ENCODE measurements at regions not wholly inside any gene's neighbourhood (a gene's known extent, or its start where the extent isn't known, plus 50 kb on each side); places are given as distances from the start of the nearest gene placed in this dataset.
"Not testable (repeated sequence)": the region's sequence is repeated elsewhere in the genome, so short reads cannot be mapped to it uniquely, and the experiment has no call there.

DNA sequence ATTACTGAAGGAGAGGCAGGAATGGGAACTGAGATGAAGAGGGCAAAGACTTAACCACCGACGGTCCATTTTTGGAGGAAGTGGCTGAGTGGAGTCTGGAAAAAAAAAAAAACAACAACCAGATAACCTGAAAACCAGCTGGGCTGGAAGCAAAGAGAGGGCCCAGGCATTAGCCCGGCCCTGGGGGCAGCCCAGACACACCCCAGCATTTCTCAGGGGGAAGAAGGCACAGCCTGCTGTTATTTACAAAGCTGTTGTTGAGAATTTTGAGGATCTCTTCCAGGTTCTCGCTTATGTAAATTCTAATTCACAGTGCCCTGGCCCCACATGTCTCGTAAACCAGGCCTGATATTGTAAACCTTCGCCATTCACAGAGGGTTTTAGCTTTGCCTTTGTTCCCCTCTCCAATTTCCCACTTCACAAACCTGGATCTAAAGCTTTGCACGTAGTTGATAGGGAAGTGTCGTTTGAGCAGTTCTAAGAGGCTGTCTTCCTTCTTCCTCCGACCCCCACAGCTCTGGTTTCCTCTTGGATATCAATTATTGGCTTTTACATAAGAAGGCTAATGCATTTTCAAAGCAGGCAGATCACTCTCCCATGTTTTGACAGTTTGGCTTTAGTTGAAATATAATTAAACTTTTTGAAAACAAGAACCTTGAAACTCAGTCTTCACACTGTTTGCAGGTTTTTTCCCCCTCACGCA lies 161.8 kb upstream of the IRF2BP2 start:
- peak; percentile 18 for FAIRE-seq
- DNase-seq (ENCODE audit: insufficient read length, low spot score), result no peak

DNA sequence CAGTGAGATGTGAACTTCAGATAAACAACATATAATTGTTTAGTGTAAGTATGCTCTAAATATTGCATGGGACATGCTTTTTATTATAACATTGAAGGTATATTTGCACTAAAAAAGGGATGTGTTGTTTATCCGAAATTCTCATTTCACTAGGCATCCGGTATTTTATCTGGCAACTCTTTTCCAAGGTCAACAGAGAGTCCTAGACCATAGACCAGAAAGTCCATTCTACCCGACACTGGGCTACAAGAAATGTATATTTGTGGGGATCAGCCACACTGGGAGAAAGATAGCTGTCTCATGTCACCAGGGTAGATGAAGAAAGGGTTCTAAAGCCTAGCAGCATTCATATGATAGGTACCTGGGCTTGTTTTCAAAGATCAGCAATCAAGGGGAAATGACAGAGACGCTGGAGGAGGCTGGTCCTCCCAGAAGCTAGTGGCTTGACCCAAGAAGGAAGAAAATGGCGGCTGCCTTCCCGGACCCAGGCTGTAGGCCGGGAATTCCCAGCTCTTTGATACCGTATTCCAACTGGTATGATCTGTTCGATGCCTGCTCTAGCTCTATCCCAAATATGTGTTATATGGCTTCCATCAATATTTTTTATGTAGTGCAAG lies 161.1 kb upstream of the IRF2BP2 start:
- FAIRE-seq (no peak), DNase-seq (ENCODE audit: insufficient read length, low spot score) (no peak)

DNA sequence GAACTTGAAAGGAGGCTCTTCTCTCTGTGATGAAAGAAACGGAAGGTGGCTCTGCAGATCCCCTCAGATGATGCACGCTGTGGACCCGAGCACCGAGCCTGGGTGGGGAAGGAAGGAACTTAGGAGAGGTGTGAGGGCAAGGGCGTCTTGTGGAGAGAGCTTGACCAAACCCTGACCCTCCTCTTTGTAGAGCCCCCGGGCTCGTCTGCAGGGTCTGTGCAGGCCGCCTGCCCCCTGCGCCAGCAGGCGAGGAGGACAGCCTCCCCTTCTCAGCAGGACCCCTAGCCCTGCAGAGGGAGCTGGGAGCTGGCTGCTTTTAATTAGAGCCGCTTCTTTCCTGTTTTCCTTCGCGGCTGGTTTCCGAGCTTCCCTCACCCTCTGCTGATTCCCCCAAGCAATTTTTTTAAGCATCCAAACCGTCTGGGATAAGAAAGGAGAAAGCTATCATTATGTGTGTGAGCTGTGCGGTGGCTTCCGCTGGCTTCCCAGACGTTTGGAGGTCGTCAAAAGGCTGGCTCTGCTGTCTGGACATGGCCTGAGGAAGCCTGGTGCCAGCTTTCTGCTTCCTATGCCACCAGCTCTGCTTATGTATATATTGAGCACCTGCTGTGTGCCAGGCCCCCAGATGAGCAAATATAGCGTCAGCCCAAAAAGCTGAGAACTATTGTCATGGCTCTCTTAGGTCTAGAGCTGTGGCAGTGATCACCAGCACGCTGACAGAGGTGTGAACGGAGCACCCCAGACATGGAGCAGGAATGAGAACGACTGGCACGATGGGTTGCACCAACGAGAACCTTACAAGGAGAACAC lies 160.2 kb upstream of the IRF2BP2 start:
- FAIRE-seq, result no peak

DNA sequence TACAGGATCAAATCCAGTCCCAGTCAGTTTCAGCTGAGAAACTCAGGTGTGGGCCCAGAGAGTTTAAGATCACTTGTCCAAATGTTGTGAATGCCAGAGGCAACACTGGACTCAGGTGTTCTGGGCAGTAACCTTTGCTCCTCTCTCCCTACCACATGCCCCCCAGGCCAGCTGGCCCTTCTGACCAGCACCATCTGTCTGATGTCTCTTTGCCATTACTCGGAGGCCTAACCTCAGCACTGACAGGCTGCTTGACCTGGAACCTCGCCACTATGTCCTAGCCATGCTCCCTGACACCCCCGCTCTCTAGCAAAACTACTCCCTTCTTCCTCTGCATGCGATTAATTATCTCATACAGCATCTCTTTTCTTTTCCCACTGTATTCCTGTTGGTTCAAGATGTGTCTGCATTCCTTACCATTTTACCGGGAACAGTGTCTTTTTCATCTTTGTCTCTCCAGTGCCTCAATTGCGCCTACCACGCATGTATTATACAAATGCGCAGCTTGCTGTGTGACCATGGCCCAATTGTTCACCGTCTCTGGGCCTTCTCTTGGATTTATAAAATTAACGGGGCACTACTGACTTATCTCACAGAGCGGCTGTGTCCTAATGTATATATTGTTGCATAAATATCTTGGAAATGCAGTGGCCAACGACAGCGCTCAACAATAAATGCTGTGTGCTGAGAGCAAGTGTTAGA lies 159.5 kb upstream of the IRF2BP2 start:
- FAIRE-seq (no peak), DNase-seq (ENCODE audit: insufficient read length, low spot score) (no peak)

More for the DNA sequence above, 160.2 kb upstream of the IRF2BP2 start:
- no peak for DNase-seq (ENCODE audit: insufficient read length, low spot score)

DNA sequence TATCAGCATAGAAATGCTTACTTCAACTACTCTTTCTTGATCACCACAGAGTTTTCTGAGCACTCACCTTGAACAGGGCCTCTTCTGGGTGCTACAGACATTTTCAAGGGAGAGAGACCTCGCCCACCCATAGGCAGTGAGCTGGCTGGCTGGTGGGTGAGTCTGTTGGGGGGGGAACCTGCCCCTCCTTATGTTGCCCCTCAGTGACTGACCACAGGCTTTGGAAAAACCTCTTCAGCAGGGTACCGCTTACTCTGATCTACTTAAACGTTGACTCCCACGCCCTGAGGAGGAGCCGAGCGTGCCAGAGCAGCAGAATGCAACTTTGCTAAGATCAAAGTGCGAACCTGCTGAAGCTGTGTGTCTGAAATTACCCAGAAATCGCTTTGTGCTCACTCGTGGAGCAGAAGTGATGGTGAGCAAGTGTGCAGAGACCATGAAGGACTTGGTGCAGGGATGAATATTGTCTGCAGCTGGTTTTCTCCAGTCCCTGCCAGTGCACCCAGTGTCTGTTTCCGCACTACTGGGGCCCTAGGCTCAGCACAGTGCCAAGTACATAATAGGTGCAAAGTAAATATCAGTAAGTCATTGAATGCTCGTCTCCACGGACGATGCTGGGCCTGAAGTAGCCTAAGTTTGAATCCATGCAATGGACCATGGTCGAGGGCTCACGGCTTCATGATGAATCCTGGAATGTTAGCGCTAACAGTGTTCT lies 158.7 kb upstream of the IRF2BP2 start:
- no peak for FAIRE-seq
- DNase-seq (ENCODE audit: insufficient read length, low spot score), result no peak

DNA sequence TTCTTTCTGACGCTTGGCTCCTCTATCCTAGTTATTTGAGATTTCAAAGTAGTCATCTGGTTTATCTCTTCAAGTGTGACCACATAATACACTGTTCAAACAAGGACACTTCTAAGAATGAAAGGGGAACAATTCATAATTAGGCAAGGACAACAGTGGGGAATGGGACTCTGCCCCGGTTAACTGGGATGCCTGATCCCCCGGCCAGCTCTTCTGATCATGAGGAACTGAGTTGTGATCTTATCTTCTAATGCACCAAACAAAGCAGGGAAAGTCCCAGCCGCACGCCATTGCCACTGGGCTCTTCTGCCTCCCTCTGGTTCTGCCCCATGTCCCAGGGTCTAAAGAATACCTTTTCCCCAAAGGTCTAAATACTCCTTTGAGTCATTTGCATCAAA lies 158.2 kb upstream of the IRF2BP2 start:
- DNase-seq (ENCODE audit: insufficient read length, low spot score) (no peak), FAIRE-seq (peak; percentile 77)

DNA sequence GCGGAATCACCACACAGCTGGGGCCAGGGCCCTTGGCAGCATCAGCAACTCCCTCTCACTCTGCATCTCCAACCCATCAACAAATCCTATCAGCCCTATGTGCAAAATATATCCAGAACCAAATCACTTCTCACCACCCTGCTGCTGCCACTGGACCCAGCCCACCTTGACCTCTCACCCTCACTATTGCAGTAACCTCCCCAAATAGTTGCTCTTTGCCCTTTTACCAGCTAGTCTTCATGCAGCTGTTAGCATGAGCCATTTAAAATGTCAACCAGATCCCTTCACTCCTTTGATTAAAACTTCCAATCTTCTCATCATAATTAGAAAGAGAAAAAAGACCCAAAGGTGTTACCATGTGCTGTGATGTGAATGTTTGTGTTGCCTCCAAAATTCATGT lies 155.7 kb upstream of the IRF2BP2 start:
- FAIRE-seq, result no peak

DNA sequence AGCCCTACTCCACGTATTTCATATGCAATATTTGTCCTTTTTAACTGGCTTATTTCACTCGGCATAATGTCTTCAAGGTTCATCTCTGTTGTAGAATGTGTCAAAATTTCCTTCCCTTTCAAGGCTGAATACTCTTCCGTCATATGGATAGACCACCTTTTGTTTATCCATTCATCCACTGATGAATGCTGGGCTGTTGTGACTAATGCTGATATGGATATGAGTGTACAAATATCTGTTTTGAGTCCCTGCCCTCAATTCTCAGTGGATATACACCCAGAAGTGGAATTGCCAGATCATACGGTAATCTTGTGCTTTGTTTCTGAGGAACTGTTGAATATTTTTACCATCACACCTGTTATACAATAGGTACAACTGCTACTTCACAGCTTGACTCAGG lies 155.2 kb upstream of the IRF2BP2 start:
- FAIRE-seq (no peak), DNase-seq (ENCODE audit: insufficient read length, low spot score) (no peak)

More for the DNA sequence above, 155.7 kb upstream of the IRF2BP2 start:
- DNase-seq (ENCODE audit: insufficient read length, low spot score), result no peak

DNA sequence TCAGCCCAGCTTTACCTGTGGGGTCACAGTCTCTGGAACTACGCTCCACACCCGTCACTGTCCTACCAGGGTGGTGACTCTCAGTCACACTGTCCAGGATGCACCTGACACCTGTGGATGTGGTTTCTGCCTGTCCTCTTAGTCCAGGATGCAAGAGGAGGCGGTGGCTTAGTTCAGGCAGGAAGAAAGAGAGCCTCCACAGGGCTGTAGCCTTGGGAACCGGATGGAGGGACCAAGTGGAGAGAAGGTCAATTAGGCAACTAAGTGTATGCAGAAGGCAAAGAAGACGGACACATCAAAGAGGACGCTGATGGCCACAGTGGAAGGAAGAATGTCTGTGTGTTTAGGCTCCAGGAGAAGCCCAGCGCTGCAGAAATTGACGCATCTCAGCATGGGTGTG lies 153.9 kb upstream of the IRF2BP2 start:
- no peak for FAIRE-seq
- DNase-seq (ENCODE audit: insufficient read length, low spot score), result no peak

DNA sequence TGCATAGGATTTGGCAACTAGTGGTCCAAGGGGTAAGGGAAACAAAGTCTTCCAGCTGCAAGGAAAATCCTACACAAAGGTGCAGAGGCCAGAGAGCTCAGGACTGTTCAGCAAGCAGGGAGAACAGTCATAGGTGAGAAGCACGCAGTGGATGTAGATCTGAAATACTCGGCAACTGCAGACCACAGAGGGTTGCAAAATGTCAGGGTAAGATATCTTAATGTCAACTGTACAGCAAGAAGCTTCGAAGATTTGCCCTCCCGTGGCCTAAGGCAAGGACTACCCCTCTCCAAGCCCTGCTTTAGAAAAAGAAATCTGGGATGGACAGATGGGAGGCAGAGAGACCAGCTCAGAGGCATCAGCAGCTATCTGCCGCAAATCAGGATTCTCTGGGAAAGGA lies 153.4 kb upstream of the IRF2BP2 start:
- no peak for DNase-seq (ENCODE audit: insufficient read length, low spot score)
- no peak for FAIRE-seq

DNA sequence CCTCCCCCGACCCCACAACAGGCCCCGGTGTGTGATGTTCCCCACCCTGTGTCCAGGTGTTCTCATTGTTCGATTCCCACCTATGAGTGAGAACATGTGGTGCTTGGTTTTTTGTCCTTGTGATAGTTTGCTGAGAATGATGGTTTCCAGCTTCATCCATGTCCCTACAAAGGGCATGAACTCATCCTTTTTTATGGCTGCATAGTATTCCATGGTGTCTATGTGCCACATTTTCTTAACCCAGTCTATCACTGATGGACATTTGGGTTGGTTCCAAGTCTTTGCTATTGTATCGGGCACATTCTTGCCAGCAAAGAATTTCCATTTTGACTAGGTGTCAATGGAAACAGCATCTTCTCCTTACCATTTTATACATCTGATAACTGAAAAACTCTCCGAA lies 152.1 kb upstream of the IRF2BP2 start:
- DNase-seq (ENCODE audit: insufficient read length, low spot score); FAIRE-seq: not testable (repeated sequence)

DNA sequence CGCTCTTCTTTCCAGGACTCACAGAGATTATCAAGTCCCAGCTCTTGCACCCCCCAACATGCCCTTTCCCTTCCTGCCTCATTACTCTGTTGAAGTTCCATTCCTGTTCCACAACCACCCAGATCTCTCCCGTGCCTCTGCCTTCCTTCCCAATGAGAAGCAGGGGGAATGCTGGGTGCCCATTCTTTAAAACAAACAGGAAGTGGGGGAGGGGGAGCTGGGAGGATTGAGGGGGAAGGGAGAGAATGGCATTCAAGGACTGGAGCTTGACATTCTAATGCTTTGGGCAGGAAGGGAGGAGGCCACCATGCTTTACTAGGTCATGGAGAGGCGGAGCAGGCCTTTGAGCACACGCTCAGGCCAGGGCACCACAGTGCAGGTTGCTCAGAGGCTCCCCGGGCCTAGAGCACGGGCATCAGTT lies 150.3 kb upstream of the IRF2BP2 start:
- DNase-seq (ENCODE audit: insufficient read length, low spot score) (no peak), FAIRE-seq (no peak)

DNA sequence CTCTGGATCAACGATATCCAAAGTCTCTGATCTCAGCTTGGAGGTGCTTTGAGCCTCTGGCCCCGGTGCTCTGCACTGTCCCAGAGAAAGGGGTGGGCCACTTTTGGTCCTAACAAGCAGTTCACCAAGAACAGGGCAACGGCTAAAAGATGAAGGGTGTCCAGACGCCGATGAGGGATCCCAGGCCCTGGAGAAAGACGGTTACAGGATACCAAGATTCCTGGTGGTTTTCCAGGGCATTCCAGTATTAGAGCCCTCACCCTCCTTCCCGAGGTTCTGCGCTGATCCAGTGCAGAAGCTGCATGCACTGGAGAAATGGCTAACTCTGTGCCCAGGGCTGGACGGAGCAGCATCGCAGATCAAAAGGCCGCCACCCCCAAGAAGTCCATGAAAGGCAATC lies 149.9 kb upstream of the IRF2BP2 start:
- DNase-seq (ENCODE audit: insufficient read length, low spot score) (no peak), FAIRE-seq (no peak)

DNA sequence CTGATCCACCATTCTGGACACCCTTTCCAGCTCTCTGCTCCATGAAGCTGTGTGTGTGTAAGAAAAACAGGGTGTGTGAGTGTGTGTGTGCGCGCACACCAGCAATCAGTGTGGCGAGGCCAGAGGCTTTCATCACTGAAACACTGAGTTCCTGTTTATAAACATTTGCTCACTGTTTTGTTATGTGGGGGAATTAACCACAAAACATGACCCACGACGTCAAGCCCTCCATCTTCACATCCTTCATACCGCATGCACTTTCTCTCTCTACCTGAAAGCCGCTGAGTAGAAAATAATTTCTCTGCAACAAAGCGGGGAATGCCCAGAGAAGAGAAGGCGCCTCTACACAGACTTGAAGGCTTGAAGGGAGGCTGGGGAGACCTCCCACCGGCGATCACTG lies 148.9 kb upstream of the IRF2BP2 start:
- FAIRE-seq, result no peak

DNA sequence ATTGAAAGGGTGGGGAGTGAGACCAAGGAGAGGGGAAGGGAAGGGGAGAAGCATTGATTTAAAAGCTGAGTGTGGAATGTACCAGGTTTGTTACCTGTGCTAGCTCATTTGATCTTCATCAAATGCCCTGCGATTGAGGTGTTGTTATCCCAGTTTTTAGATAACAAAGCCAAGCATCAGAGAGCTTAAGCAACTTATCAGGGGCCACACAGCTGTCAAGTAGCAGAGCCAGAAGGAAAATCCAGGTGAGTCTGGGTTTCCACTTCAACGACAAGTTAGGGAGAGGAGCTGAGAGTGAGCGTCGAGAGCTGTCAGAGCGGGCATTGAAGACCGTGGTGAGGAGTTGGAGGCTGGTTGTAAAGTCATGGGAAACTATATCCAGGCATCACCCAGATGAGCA lies 146.9 kb upstream of the IRF2BP2 start:
- FAIRE-seq (no peak), DNase-seq (ENCODE audit: insufficient read length, low spot score) (no peak)

More for the DNA sequence above, 148.9 kb upstream of the IRF2BP2 start:
- DNase-seq (ENCODE audit: insufficient read length, low spot score), result no peak

DNA sequence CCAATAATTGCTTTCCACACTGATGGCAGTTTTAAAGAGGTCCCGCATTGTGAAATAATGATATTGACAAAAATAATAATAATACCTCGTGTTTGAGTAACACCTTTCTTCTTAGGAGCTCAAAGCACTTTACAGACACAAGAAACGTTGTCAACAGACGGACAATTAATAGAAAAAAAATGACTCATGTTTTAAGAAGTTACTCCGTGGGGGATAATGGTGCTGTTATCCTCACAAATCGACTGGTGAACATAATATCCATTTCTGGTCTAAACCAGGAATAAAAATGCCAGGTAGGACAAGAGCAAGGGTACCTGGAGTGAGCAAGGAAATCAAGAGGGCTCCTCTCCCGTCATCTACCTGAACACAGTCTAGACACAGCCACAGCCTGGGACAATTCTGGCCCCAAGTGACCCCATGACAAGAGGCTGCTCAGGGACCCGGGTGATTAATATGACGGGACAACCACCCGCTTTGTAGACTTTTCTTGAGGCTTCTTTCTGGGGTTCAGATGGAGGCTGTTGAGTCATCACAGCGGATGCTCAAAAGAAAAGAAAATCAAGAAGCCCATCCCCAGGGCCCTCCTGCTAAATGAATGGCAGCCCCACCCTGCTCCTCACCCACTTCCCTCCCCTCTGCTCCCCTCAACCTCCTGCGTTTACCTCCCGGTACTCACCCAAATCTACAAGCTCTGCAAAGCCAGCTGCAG lies 146.2 kb upstream of the IRF2BP2 start:
- FAIRE-seq (no peak), DNase-seq (ENCODE audit: insufficient read length, low spot score) (no peak)

DNA sequence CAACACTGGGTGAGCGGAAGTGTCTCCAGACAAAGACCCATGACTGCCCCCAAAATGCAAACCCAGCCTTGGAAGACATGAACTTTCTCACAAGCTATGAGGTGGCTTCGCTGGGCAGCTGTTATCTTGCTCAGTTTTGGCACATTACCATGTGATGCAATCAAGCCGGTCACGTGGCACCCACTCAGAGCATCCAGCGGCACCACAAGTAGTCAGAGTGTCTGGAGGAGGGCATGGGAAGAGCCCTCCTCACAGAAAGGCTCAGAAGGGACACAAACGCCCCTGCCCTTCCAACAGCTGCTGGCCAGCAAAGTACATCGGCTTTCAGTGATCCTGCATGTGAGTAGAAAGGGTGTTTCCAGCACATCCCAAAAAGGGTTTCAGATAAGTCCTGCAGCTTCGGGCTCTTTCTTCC lies 145.5 kb upstream of the IRF2BP2 start:
- no peak for DNase-seq (ENCODE audit: insufficient read length, low spot score)

DNA sequence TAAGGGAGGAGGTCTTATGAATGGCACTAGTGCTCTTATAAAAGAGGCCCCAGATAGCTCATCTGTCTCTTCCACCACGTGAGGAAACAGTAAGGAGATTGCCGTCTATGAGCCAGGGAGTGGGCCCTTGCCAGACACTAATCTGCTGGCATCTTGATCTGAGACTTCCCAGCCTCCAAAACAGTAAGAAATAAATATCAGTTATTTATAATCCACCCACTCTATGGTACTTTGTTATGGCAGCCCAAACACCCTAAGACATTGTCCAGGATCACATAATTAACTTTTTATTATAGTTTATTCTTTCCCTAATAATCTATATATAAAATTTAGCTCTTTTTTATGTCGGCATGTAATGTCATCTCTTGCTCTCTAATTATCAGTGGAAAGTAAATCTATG lies 144.0 kb upstream of the IRF2BP2 start:
- FAIRE-seq (no peak), DNase-seq (ENCODE audit: insufficient read length, low spot score) (no peak)

More for the DNA sequence above, 145.5 kb upstream of the IRF2BP2 start:
- FAIRE-seq, result no peak

DNA sequence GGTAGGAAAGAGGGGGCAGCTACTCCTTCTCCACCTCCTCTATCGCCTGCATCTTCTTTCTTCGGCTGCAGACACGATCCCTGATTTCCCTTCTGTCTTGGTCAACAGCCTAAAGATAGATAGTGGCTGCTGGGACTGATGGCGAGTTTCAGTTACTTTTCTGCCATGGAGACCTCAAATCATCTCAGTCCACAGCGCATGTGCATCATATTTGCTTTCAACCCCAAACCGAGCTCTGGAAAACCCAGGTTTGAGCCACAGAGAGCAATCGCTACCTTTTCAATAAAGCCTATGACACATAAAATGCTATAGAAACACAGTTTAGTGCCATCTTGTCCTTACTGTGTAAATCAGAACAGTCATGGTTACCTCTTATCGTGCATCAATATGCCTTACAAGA lies 142.9 kb upstream of the IRF2BP2 start:
- FAIRE-seq (no peak), DNase-seq (ENCODE audit: insufficient read length, low spot score) (no peak)

DNA sequence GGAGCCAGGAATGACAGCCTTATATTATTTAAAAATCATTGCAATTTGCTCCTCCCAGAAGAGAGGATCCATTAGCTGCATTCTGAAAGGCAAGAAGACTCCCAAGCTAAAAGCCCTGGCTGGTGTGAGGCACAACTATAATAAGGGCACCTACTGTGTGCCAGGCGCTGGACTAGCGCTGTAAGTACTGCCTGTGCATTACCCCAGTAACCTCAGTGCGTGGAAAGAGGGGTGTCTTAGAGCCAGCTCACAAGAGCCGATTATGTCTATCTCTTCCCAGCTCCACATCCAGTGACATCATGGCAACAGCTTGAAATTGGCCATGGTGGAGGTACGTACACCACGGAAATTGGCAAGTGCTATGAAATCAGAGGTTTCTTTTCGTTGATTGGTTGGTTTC lies 141.7 kb upstream of the IRF2BP2 start:
- FAIRE-seq (no peak), DNase-seq (ENCODE audit: insufficient read length, low spot score) (no peak)
